IMR-90 (cell line): ENCODE measurements at regions not wholly inside any gene's neighbourhood (a gene's known extent, or its start where the extent isn't known, plus 50 kb on each side); places are given as distances from the start of the nearest gene placed in this dataset.

Experiments used
- ATAC-seq: fragments of 200-7000 bp; cut with Tn5 transposase; 2 replicates; pipeline ENCODE4 v1.9.1; 2020; ENCODE audit warnings: low read depth, mild to moderate bottlenecking, moderate library complexity
- BruUV-seq: library from RNA; stranded (reverse); fragments of 400-500 nt; replicated peaks from 2 replicates; lab custom pipeline; 2021; lab: Mats Ljungman, UMichigan
- CTCF ChIA-PET: fragments of 300-600 bp; formaldehyde crosslinking; extraction: SDS; loops from one replicate; lab custom pipeline; 2021; ENCODE audit warnings: antibody characterized with exemption; lab: Yijun Ruan, JAX
- POLR2A ChIA-PET: fragments of 300-600 bp; sonication (Branson Sonifier 250); formaldehyde crosslinking; loops from one replicate; lab custom pipeline; 2022; ENCODE audit warnings: antibody characterized with exemption; ENCODE audit not compliant: unreplicated experiment; lab: Charles Lee
- DNase-seq: peaks from one replicate; pipeline ENCODE4 v3.0.0; 2013
- H2AFZ ChIP-seq: replicated peaks from 2 replicates; pipeline ENCODE3; 2013; ENCODE audit warnings: low read length, mild to moderate bottlenecking; ENCODE audit not compliant: poor library complexity
- H2AK5ac ChIP-seq: 2 replicates; pipeline ENCODE4 v1.6.1; 2013; ENCODE audit warnings: low read depth, low read length, inconsistent platforms
- H2AK9ac ChIP-seq: replicated peaks from 2 replicates; pipeline ENCODE3; 2013; ENCODE audit warnings: mild to moderate bottlenecking, low read depth, low read length, moderate library complexity; ENCODE audit not compliant: poor library complexity
- H2BK120ac ChIP-seq: 2 replicates; pipeline ENCODE4 v1.6.1; 2013; ENCODE audit warnings: low read depth, low read length, inconsistent platforms
- H2BK15ac ChIP-seq: 3 replicates; pipeline ENCODE4 v1.6.1; 2013; ENCODE audit warnings: low read depth, low read length, inconsistent platforms
- H2BK20ac ChIP-seq: 2 replicates; pipeline ENCODE4 v1.6.1; 2013; ENCODE audit warnings: low read depth, mild to moderate bottlenecking, inconsistent platforms, low read length, moderate library complexity
- H2BK5ac ChIP-seq: 2 replicates; pipeline ENCODE4 v1.6.1; 2013; ENCODE audit warnings: mild to moderate bottlenecking, low read depth, low read length, inconsistent platforms; ENCODE audit not compliant: poor library complexity, severe bottlenecking
- H3K14ac ChIP-seq: replicated peaks from 2 replicates; pipeline ENCODE4 v1.6.1; 2013; ENCODE audit warnings: low read depth, low read length, inconsistent platforms
- H3K18ac ChIP-seq: 2 replicates; pipeline ENCODE4 v1.6.1; 2013; ENCODE audit warnings: low read depth, low read length, control low read depth
- H3K23ac ChIP-seq: 2 replicates; pipeline ENCODE4 v1.6.1; 2013; ENCODE audit warnings: low read depth, low read length, inconsistent platforms
- H3K27ac ChIP-seq: 2 replicates; pipeline ENCODE4 v1.5.1; 2013; ENCODE audit warnings: mild to moderate bottlenecking, control low read depth, low read length; ENCODE audit not compliant: insufficient read depth
- H3K27me3 ChIP-seq: 2 replicates; pipeline ENCODE4 v1.6.1; 2013; ENCODE audit warnings: low read length; ENCODE audit not compliant: control insufficient read depth, insufficient read depth
- H3K36me3 ChIP-seq: 2 replicates; pipeline ENCODE4 v1.6.1; 2013; ENCODE audit warnings: low read length, mixed read lengths; ENCODE audit not compliant: control insufficient read depth, insufficient read depth
- H3K4ac ChIP-seq: 2 replicates; pipeline ENCODE4 v1.6.1; 2013; ENCODE audit warnings: low read depth, low read length, inconsistent platforms
- H3K4me1 ChIP-seq: 2 replicates; pipeline ENCODE4 v1.6.1; 2013; ENCODE audit warnings: low read length, mixed read lengths; ENCODE audit not compliant: control insufficient read depth, insufficient read depth
- H3K4me2 ChIP-seq: 2 replicates; pipeline ENCODE4 v1.6.1; 2013; ENCODE audit warnings: low read depth, mild to moderate bottlenecking, control low read depth, low read length, moderate library complexity
- H3K4me3 ChIP-seq: 2 replicates; pipeline ENCODE4 v1.5.1; 2013; ENCODE audit warnings: low read depth, mild to moderate bottlenecking, control low read depth, low read length, moderate library complexity; ENCODE audit not compliant: insufficient read depth
- H3K56ac ChIP-seq: 2 replicates; pipeline ENCODE4 v1.6.1; 2013; ENCODE audit warnings: low read length, inconsistent platforms; ENCODE audit not compliant: insufficient read depth; ENCODE audit errors: extremely low read depth
- H3K79me1 ChIP-seq, 2 experiments: 2 replicates each; pipeline ENCODE4 v1.6.1; 2013; ENCODE audit warnings: low read length in 2 of 2, inconsistent platforms in 1 of 2, low read depth in 1 of 2
- H3K9ac ChIP-seq: 2 replicates; pipeline ENCODE4 v1.6.1; 2013; ENCODE audit warnings: low read depth, low read length, control low read depth
- H3K9me1 ChIP-seq: 2 replicates; pipeline ENCODE4 v1.6.1; 2013; ENCODE audit warnings: low read length, inconsistent platforms; ENCODE audit not compliant: insufficient read depth
- H3K9me3 ChIP-seq: 2 replicates; pipeline ENCODE4 v1.6.1; 2013; ENCODE audit warnings: low read length; ENCODE audit not compliant: control insufficient read depth, insufficient read depth
- H4K20me1 ChIP-seq: 2 replicates; pipeline ENCODE4 v1.6.1; 2013; ENCODE audit warnings: low read length, inconsistent platforms; ENCODE audit not compliant: insufficient read depth
- H4K5ac ChIP-seq: 2 replicates; pipeline ENCODE4 v1.6.1; 2013; ENCODE audit warnings: mild to moderate bottlenecking, low read depth, low read length, control low read depth
- H4K8ac ChIP-seq, 2 experiments: 2 replicates each; pipeline ENCODE4 v1.6.1; 2013; ENCODE audit warnings: low read depth in 2 of 2, low read length in 2 of 2, control low read depth in 1 of 2, inconsistent platforms in 1 of 2
- H4K91ac ChIP-seq: 2 replicates; pipeline ENCODE4 v1.6.1; 2013; ENCODE audit warnings: low read depth, low read length, inconsistent platforms; ENCODE audit not compliant: insufficient read depth
- BHLHE40 ChIP-seq: fragments of 150-350 bp; IDR thresholded peaks from 2 replicates; pipeline ENCODE4 v1.6.1; 2016; ENCODE audit warnings: mild to moderate bottlenecking, low read depth, low read length
- CEBPB ChIP-seq: IDR thresholded peaks from 2 replicates; pipeline ENCODE4 v1.6.1; 2012; ENCODE audit warnings: low read depth, low read length, improper control_type of control experiment
- CHD1 ChIP-seq: IDR thresholded peaks from 2 replicates; pipeline ENCODE4 v1.6.1; 2012; ENCODE audit warnings: low read depth, low read length, improper control_type of control experiment
- FOS ChIP-seq: fragments of 150-350 bp; IDR thresholded peaks from 2 replicates; pipeline ENCODE4 v1.6.1; 2016; ENCODE audit warnings: low read depth, low read length
- MAFK ChIP-seq: IDR thresholded peaks from 2 replicates; pipeline ENCODE4 v1.6.1; 2012; ENCODE audit warnings: low read depth, low read length, improper control_type of control experiment
- MAZ ChIP-seq: IDR thresholded peaks from 2 replicates; pipeline ENCODE4 v1.6.1; 2012; ENCODE audit warnings: low read depth, mild to moderate bottlenecking, low read length, improper control_type of control experiment, moderate library complexity, borderline replicate concordance
- MXI1 ChIP-seq: IDR thresholded peaks from 2 replicates; pipeline ENCODE4 v1.6.1; 2012; ENCODE audit warnings: low read depth, mild to moderate bottlenecking, low read length, moderate library complexity, borderline replicate concordance
- NFE2L2 ChIP-seq: fragments of 150-350 bp; IDR thresholded peaks from 2 replicates; pipeline ENCODE4 v1.6.1; 2016; ENCODE audit warnings: low read depth, mild to moderate bottlenecking, low read length
- POLR2A ChIP-seq: IDR thresholded peaks from 2 replicates; pipeline ENCODE4 v1.6.1; 2012; ENCODE audit warnings: mild to moderate bottlenecking, low read depth, low read length
- RAD21 ChIP-seq: IDR thresholded peaks from 2 replicates; pipeline ENCODE4 v1.6.1; 2012; ENCODE audit warnings: low read length, improper control_type of control experiment
- RCOR1 ChIP-seq: IDR thresholded peaks from 2 replicates; pipeline ENCODE4 v1.6.1; 2012; ENCODE audit warnings: mild to moderate bottlenecking, low read length, improper control_type of control experiment; ENCODE audit not compliant: insufficient replicate concordance
- RFX5 ChIP-seq: IDR thresholded peaks from 2 replicates; pipeline ENCODE4 v1.8.0; 2012; ENCODE audit warnings: low read depth, mild to moderate bottlenecking, low read length, moderate library complexity
- SMC3 ChIP-seq: fragments of 150-350 bp; IDR thresholded peaks from 2 replicates; pipeline ENCODE4 v1.6.1; 2016; ENCODE audit warnings: low read depth, mild to moderate bottlenecking, antibody characterized with exemption, low read length, moderate library complexity
- WGBS, 2 experiments: methylation state at CpG; one replicate each; pipeline versions ENCODE4 v1.1.5 to v1.1.7; 2013; ENCODE audit warnings: missing lambda C conversion rate in 2 of 2; ENCODE audit not compliant: insufficient read length in 1 of 2; ENCODE audit errors: extremely low coverage in 2 of 2; 5-methylcytosine and 5-hydroxymethylcytosine counted together
- dilution Hi-C: fragments of 300-500 bp; cut with HindIII; formaldehyde crosslinking; loops from one replicate; pipeline ENCODE4 v1.14.3; 2018; ENCODE audit warnings: low sequenced_read_pairs; ENCODE audit not compliant: unreplicated experiment
- in situ Hi-C: fragments of 300-500 bp; cut with MboI; formaldehyde crosslinking; loops from 3 replicates; pipeline ENCODE4 v1.14.3; 2019; ENCODE audit warnings: low sequenced_read_pairs, inconsistent platforms, mixed read lengths
- intact Hi-C: fragments of 100-400 bp; cut with micrococcal nuclease; formaldehyde crosslinking; loops from 2 replicates; pipeline ENCODE4 v1.10.0; 2022
- TF ChIP-seq, protein P1 (sequence below): conservative IDR thresholded peaks from 2 replicates; pipeline ENCODE4 v1.5.1; 2012; ENCODE audit warnings: mild to moderate bottlenecking, low read depth, low read length, improper control_type of control experiment
- TF ChIP-seq, protein P2 (sequence below): fragments of 150-350 bp; IDR thresholded peaks from 2 replicates; pipeline ENCODE4 v1.6.1; 2016; ENCODE audit warnings: low read depth, mild to moderate bottlenecking, low read length, moderate library complexity, borderline replicate concordance
- TF ChIP-seq, protein P3 (sequence below): fragments of 150-350 bp; IDR thresholded peaks from 2 replicates; pipeline ENCODE4 v1.6.1; 2017; ENCODE audit warnings: mild to moderate bottlenecking, antibody characterized with exemption, low read length, low read depth

DNA sequence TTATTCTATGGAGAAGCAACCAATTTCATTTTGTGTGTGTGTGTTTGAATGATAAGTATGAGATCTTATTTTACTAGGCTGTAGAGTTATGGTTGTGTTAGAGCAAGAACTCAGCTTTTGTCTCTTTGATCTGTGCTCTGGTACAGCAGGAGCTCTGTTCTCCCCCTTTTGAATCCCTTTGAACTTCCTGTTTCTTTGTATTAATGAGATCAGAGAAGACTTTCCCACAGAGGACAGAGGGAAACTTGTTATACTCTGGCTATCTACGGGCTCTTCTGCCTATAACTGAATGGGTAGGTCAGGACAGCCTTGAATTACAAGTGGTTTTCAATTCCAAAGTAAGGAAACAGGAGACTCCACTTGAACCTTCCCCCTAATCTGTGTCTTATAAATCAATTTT is 1015.0 kb upstream of the RAG2 start:
- Histone ChIP-seq H3K4me2 (no peak overlapping the region), H3K9ac (no peak overlapping the region), H3K9me3 (no peaks in the 10 kb centered on the region), H3K56ac (no peak overlapping the region), H3K79me1 (no peaks in the 10 kb centered on the region), H3K18ac (no peak overlapping the region), H3K36me3 (no peaks in the 10 kb centered on the region), H3K4me3 (no peak overlapping the region), H3K14ac (no peak overlapping the region), H4K20me1 (no peaks in the 10 kb centered on the region), H3K27me3 (no peaks in the 10 kb centered on the region), H4K8ac (no peak overlapping the region), H2BK15ac (no peak overlapping the region), H3K4me1 (no peaks in the 10 kb centered on the region), H2AK5ac (no peak overlapping the region), H4K5ac (no peak overlapping the region), H2BK20ac (no peak overlapping the region), H2AFZ (no peak overlapping the region), H2AK9ac (no peak overlapping the region), H4K91ac (no peak overlapping the region), H3K27ac (no peak overlapping the region), H3K9me1 (no peaks in the 10 kb centered on the region), H2BK5ac (no peak overlapping the region), H3K4ac (no peak overlapping the region), H2BK120ac (no peak overlapping the region), H3K23ac (no peak overlapping the region)
- ChIA-PET POLR2A (no interaction called here), CTCF (no interaction called here)
- in situ Hi-C loops (no loop called here), dilution Hi-C loops (no loop called here), intact Hi-C loops (no loop called here)
- no peak for TF ChIP-seq RCOR1
- TF ChIP-seq, protein P1, sequence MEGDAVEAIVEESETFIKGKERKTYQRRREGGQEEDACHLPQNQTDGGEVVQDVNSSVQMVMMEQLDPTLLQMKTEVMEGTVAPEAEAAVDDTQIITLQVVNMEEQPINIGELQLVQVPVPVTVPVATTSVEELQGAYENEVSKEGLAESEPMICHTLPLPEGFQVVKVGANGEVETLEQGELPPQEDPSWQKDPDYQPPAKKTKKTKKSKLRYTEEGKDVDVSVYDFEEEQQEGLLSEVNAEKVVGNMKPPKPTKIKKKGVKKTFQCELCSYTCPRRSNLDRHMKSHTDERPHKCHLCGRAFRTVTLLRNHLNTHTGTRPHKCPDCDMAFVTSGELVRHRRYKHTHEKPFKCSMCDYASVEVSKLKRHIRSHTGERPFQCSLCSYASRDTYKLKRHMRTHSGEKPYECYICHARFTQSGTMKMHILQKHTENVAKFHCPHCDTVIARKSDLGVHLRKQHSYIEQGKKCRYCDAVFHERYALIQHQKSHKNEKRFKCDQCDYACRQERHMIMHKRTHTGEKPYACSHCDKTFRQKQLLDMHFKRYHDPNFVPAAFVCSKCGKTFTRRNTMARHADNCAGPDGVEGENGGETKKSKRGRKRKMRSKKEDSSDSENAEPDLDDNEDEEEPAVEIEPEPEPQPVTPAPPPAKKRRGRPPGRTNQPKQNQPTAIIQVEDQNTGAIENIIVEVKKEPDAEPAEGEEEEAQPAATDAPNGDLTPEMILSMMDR: no peak
- TF ChIP-seq FOS: no peak
- TF ChIP-seq RAD21: no peak
- no peak for TF ChIP-seq NFE2L2
- no peak for TF ChIP-seq CEBPB
- TF ChIP-seq SMC3: no peak
- no peak for TF ChIP-seq POLR2A
- TF ChIP-seq MAZ: no peak
- no peak for TF ChIP-seq RFX5
- TF ChIP-seq, protein P2, sequence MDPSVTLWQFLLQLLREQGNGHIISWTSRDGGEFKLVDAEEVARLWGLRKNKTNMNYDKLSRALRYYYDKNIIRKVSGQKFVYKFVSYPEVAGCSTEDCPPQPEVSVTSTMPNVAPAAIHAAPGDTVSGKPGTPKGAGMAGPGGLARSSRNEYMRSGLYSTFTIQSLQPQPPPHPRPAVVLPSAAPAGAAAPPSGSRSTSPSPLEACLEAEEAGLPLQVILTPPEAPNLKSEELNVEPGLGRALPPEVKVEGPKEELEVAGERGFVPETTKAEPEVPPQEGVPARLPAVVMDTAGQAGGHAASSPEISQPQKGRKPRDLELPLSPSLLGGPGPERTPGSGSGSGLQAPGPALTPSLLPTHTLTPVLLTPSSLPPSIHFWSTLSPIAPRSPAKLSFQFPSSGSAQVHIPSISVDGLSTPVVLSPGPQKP: no peak
- TF ChIP-seq, protein P3, sequence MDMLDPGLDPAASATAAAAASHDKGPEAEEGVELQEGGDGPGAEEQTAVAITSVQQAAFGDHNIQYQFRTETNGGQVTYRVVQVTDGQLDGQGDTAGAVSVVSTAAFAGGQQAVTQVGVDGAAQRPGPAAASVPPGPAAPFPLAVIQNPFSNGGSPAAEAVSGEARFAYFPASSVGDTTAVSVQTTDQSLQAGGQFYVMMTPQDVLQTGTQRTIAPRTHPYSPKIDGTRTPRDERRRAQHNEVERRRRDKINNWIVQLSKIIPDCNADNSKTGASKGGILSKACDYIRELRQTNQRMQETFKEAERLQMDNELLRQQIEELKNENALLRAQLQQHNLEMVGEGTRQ: no peak
- no peak for TF ChIP-seq MXI1
- TF ChIP-seq MAFK: no peak
- no peak for TF ChIP-seq CHD1
- no peak for TF ChIP-seq BHLHE40
- WGBS, 2 experiments: no CpG with 5 or more reads among the region's 1 CpG
- ATAC-seq (no peak), DNase-seq (no peak)
- BruUV-seq: no TSS peak
